Right lung (tissue), 2 donors: ENCODE measurements at regions not wholly inside any gene's neighbourhood (a gene's known extent, or its start where the extent isn't known, plus 50 kb on each side); places are given as distances from the start of the nearest gene placed in this dataset.
"Not testable (repeated sequence)": the region's sequence is repeated elsewhere in the genome, so short reads cannot be mapped to it uniquely, and the experiment has no call there.

Source experiments
- DNase-seq, 2 donors: peaks; one replicate each; pipeline ENCODE4 v3.0.0-alpha.2; 2013

GRCh38 chr7:67359900-67360299 lies 363.3 kb downstream of the TYW1 start:
- DNase-seq: no peak

DNA sequence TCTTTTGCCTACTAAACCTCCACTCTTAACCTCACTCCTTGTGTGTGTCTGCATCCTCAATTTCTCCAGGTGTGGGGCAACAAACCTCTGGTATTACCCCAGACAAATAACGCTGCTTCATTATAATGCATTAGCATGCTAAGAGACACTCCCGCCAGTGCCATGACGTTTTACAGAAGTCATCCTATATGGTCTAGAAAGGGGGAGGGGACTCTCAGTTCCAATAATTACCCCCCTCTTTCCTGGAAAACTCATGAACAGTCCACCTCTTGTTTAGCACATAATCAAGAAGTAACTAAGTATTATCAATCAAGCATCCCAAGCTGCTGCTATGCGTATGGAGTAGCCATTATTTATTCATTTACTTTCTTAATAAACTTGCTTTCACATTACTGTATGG lies 364.5 kb downstream of the TYW1 start:
- no peak for DNase-seq

- DNase-seq: no peak
These were observed 367.9 kb downstream of the TYW1 start for GRCh38 chr7:67364441-67365017.

DNA sequence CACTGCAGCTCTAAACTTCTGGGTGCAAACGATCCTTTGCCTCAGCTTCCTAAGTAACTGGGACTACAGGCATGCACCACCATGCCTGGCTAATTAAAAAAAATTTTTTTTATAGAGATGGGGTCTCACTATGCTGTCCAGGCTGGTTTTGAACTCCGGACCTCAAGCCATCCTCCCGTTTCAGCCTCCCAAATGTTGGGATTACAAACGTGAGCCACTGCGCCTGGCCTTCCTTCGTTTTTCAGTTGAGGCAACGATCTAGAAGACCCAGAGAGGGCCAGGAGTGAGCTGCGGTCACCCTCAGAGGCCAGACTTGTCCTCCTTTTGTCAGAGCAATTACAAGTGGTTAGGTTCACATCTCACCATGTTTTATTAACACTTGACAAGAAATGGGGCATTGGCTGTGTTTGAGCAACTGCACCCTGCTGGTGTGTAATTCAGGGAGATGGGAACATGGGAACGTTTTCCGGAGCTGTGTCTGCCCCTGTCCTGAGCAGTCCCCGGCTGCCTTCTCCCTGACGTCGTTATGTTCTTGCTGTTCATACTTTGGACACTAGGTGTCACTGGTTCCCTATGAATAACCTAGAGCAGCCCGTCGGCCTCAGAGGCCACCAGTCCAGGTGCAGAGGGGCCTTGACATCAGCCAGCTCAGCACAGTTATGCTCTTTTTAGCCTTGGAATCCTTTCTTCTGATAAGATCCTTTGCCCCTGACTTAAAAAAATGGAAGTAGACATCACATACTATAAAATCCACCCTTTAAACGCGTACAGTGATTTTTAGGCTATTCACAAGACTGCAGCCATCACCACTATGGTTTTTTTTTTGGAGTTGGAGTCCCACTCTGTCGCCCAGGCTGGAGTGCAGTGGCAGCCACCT lies 375.0 kb downstream of the TYW1 start:
- peak; percentile 56 to 79 for DNase-seq

- not testable (repeated sequence) for DNase-seq
These were observed 376.8 kb downstream of the TYW1 start for GRCh38 chr7:67373389-67373788.

GRCh38 chr7:67375427-67375826 lies 378.8 kb downstream of the TYW1 start:
- DNase-seq: no peak

DNA sequence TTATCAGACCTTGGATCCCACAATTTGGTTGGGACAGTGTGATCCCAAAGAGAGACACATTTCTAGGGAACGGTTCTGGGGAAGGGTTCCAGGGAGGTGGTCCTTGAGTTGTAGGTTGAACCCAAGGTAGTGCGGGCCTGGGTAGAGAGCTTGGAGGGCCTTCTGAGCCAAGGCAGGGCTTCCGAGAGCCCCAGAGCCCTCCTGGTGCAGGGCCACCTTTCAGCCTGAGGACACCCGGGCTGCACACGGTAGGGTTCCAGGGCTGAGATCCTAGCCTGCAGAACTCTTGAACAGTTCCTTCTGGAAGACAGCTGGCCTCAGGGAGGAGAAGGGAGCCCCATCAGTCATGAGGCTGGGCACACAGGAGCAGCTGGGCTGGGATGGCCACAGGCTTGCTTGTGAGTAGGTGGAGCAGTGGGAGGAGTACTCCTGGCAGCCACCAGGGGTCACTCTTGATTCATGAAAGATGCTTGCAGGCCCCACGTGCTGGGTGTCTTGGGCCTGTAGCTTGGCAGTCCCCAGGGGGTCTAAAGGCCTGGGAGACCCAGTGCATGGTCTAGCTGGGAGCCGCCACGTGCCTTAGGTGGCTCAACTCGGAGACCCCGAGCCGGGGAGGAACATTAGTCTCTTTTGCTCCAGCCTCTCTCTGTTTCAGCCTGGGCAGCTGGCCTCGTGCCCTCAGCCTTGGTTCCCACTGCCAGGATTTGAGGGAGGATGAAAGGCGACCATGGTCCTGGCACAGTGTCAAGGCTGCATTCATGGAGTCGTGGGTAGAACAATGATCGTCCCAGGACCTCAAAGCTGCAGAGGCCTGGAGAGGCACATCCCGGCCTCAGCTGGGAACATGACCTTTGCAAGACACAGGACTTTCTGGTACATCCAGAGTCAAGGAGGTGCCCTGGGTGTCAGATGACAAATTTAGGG lies 381.6 kb downstream of the TYW1 start:
- DNase-seq: peak; percentile 64 to 75

GRCh38 chr7:67380326-67380725 lies 383.7 kb downstream of the TYW1 start:
- no peak for DNase-seq

DNA sequence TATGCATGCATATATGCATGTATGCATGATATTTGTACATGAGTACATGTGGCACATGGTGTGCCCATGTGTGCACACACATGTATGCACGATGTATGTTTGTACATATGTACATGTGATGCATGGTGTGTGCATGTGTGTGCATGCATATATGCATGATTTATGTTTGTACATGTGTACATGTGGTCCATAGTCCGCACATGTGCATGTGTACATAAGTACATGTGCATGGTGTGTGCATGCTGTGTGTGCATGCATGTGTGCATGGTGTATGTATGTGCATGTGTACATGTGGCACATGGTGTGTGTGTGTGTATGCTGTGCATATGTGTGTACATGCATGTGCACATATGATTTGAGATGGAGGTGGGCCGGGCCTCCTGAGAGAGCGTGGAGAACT lies 384.2 kb downstream of the TYW1 start:
- no peak for DNase-seq

DNA sequence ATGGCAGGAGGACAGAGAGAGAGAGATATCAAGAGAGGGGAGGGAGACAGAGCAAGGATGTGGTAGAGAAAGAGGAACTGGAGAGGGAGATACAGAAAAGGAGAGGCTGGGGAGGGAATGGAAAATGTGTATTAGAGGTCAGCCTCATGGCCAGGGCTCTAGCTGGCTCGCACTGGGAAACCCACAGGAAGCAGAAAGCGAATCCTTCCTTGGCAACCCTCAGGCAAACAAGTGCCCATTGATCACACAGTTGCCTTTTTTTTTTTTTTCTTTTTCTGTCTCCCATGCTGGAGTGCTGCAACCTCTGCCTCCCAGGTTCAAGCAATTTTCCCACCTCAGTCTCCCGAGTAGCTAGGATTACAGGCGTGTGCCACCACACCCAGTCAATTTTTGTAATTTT lies 391.2 kb downstream of the TYW1 start:
- DNase-seq: no peak

- DNase-seq: no peak
These were observed 394.5 kb downstream of the TYW1 start for GRCh38 chr7:67391168-67391567.

DNA sequence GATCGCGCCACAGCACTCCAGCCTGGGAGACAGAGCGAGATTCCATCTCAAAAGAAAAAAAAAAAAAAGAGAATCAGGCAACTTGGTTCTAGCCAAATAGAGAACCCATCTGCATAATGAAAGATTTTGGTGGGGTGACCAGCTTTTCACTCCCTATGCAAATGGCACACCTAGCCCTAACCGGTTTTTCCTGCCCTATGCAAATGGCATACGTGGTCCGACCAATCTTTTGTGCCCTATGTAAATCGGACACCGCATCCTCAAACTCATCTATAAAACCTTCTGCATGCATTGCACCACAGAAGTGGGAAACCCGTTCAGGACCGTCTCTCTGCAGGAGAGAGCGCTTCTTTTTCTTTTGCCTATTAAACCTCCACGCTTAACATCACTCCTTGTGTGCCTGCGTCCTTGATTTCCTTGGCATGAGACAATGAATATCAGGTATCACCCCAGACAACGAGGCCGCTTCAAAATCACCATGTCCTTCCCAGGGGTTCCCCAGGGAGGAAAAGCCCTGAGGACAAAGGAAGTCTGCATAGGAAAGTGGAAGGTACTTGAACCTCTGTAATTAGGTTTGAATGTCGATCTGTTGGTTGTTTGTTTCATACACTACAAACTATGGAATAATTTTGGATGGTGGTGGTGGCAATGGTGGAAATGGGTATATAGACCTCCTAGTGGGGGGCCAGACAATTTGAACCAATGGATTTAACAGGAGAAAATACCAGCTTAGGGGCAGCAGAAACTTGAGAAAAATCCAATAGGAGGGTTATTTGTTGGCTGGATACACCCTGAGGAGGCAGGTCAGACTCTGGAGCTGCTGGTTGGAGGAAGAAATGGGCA lies 396.2 kb downstream of the TYW1 start:
- DNase-seq: no peak

GRCh38 chr7:67393903-67394302 lies 397.3 kb downstream of the TYW1 start:
- DNase-seq: no peak

DNA sequence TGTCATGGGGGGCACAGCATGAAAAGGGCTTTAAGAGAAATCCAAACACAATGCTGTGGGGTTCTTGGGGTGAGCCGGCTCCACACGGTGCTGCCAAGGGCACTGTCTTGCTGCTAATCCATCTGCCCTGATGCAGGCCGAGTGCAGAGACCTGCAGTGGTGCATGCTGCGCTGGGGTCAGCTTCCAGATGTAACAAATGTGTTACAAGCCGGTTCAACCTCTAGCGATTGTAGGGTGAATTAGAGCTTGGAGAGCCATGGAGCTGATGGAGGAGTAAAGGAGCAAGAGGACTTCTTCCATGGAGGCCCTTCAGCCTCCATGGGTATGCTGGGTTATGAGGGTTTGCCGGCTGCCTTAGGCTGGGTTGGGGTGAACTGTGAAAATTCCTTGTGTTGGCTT lies 402.3 kb downstream of the TYW1 start:
- DNase-seq: no peak

GRCh38 chr7:67401492-67401891 lies 404.9 kb downstream of the TYW1 start:
- DNase-seq: no peak

DNA sequence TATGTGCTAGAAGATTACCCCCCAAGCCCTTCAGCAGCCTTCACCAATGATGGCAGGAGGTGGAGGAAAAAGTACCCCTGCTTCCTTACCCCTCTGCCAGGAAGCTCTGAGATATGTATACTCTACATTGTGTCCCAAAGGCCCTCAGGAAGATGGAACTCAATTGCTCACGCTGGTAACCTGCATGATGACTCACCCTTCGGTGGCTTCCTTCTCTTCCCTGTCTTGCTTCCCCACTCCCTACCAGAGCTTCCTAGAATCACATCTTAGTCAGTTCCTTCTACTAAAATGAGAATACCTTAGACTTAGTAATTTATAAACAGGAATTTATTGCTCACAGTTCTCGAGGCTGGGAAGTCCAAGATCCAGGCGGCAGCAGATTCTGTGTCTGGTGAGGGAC lies 405.6 kb downstream of the TYW1 start:
- no peak for DNase-seq

DNA sequence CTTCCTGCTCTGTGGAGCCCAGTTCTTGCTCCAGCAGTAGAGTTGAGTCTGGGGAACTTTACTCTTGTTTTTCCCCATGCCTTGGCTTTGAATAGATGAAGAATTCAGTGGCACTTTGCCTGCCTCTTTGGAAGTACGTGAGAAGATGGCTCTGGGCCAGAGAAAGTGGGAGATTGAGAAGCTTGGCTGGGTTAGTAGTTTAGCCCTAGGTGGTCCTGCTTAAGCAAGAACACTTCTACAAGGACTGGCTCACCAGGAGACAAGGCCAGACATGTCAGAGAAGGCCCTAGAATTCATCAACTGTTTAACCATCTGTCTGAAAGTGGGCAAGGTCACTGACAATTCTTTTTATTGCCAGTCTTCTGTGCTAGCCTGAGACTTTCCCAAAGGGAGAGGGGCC lies 410.3 kb downstream of the TYW1 start:
- peak; percentile 18 to 24 for DNase-seq

- DNase-seq: peak in 1 of 2 donors; percentile 4
These were observed 410.9 kb downstream of the TYW1 start for GRCh38 chr7:67407392-67408071.

- DNase-seq: no peak
These were observed 411.5 kb downstream of the TYW1 start for GRCh38 chr7:67408109-67408508.

DNA sequence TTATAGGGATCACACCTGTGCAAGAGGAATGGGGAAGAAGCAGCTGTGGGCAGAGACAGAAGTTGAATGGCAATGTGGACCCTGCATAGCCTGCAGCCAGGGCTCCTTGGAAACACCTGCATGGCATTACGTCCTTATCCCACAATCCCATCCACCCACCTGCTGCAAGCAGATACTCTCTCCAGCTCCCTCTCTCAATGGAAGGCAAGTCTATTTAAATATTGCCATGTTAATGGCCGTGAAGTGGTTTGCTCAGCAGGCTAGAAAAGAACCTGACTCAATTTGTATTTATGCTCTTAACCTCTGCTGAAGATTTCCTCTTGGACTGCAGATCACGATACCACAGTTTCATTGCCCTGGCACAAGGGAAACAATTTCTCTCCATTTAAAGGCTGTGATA lies 417.0 kb downstream of the TYW1 start:
- no peak for DNase-seq

DNA sequence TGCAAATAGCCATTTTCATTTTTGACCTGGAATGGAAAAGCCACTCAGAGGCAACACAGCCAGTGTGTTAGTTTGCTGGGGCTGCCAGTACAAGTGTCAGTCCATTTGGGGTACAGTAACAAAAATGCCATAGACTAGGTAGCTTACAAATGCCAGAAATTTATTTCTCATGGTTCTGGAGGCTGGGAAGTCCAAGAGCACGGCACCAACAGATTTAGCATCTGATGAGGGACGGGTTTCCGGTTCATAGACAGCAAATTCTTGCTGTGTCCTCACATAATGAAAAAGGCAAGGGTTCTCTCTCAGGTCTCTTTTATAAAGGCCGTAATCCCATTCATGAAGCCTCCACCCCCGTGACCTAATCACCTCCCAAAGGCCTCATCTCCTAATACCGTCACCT lies 418.2 kb downstream of the TYW1 start:
- DNase-seq: no peak
